HuH-7.5 (cell line): ENCODE measurements at regions not wholly inside any gene's neighbourhood (a gene's known extent, or its start where the extent isn't known, plus 50 kb on each side); places are given as distances from the start of the nearest gene placed in this dataset.

ENCODE experiments used
- DNase-seq: peaks from one replicate; pipeline ENCODE4 v3.0.0; 2011; ENCODE audit warnings: low spot score

DNA sequence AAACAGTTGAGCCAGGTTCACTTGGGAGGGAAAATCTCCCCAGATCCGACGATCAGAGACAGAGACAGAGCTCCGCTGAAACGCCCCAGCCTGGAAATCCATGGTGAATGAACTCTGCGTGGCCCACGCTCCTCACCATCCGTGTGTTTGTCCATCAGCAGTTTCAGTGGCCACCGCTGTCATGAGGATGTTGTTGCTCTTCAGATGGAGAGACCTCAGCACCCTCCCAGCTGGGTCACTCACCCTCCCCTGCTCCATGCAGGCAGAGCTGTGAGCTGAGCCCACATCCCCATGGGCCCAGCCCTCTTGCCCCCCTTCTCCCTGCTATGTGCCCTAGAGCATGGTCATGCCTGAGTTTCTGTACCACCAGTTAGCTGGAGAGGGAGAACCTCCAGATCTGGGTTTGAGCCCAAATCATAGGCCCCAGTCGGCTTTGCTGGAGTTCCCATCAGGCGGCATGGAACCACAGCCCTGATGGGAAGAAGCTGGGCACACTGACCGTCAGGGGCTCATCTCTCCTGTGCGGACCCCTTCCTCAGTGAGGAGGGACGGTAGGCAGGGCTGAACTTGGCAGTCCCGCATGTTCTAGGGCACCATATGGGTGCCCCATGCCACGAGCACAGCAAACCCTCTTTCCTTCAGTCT is 154.4 kb upstream of the COL5A1 start:
- no peak for DNase-seq

DNA sequence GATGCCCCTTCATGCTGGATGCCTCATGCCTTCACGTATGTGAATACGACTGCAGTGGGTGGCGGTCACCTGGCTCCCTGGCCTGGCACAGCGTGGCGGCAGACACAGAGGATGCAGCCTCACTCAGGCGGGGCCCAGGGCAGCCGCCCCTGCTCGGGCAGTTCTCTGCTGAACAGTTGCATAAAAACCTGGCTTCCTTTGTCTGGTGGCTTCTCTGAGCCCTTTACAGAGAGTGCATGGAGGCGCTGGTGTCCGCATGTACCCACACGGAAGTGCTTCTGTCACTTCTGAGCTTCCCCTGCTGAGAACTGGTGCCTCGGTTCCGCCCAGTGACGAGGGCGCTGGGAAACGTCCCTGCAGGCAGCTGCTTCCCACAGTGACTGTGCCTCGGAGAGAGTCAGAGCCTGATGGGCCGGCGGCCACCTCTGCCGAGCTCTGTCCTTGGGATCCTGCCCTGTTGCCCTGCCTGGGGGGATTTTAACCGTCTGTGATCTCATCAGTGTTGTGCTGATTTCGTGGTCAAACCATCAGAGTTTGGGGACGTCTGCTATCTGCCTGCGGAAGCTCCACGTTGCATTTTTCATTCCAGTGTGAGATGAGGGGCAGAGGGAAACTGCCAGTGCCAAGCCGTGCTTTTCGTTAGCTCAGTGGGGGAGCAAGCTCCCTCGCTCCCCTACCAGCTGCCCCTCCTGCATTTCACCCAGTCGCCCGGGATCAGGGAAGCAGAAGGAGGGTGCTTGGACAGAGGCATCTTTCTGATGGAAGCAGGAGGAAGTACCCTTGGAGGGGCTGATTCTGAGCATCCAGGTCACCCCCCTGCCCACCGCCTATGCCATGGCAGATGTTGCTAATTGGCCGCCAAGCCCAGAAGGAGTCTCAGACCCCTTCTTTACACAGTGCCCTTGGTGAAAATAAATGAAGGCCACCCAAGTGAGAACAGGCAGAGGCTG is 153.0 kb upstream of the COL5A1 start:
- no peak for DNase-seq

DNA sequence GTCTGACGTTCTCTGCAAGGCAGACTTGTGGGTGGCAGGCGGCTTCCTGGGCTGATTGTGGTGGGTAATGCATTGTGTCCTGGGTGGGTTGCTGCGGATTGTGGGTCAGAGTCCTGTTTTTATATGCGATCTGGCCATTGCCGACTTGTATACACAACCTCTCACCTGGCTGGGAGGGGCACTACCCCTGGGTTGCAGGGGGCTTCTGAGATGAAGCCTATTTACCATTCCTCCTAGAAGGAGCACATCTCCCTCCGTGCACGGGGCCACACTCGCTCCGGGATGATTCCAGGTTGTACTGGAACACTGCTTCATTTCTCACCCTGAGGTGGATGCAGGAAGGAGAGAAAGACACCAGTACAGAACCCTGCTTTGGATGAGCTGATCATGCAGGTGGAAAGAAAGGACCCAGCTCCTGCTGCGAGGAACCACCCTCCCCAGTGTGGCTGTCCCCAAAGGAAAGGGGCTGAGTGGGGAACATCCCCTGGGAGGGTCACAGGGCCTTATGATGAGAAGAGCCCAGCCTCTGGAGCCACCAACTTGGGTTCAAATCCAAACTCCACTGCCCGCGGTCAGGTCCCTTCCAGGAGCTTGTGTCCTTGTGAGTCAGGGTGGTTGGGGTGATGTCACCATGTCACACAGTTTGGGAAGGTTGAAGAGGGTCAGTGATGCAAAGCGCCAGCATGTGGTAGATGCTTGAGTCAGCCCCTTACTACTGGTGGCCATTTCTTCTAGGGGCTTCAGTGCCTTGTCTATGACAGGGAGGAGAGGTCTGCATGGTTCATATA is 151.8 kb upstream of the COL5A1 start:
- DNase-seq = no peak

DNA sequence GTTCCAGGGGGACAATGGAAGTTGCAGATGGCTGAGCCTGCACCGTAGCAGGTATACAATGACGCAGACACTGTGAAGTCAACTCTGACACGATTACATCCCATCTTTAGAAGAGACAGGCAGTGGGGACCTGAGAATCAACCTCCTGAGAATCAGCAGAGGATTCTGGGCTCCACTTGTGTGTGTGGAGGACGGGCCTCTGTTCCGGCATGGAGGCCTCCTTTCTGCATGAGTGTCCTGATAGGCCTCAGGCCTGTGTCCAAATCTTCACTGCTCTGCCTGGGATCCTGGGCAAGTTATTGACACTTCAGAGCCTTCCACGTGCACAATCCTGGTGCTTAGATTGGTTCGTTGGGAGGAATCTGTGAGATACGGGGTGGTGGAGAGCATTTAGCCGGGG is 151.2 kb upstream of the COL5A1 start:
- DNase-seq = no peak

DNA sequence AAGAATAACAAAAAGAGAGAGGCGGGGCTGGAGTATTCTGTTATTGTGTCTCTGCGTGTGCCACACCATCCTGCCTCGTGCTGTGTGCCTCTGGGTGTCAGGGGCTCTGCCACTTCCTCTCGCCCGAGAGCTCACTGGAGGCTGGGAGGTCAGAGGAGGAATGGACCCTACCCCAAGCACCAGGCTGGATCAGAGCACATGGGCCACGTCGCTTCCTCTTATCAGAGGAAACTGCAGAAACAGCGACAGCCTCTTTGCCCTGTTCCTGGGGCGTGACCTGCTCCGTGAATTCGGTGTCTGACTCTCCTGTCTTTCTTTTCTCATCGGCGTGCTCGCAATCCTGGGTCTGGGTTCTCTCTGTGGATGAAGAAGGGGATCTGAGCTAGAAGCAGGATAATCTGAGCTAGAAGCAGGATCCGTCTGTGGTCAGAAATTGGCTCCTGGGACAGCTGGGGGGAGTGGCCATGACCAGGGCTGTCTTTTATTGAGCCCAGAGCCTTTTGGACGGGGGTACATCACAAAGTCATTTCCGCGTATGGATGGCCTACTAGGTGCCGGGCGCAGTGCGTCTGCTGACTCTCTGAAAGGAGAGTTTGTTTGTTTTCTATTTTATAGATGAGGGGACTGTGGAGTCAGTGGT is 150.3 kb upstream of the COL5A1 start:
- DNase-seq = no peak

DNA sequence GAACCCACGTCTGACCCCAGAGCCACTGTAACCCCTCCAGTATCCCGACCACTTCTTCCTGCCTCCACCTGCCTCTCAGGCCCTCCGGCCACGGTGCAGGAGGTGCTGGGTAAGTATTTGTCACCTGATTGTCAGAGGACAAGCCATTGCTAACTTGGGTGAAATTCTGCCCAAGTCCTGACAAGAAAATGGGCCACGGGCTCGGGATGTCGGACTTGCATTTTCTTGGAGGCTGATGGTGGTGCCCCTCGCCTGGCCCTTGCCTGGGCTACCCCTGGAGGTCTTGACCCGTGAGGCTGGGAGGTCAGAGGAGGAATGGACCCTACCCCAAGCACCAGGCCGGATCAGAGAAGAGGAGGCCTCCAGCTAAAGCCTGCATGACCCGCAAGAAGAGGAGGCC is 149.7 kb upstream of the COL5A1 start:
- DNase-seq = no peak

DNA sequence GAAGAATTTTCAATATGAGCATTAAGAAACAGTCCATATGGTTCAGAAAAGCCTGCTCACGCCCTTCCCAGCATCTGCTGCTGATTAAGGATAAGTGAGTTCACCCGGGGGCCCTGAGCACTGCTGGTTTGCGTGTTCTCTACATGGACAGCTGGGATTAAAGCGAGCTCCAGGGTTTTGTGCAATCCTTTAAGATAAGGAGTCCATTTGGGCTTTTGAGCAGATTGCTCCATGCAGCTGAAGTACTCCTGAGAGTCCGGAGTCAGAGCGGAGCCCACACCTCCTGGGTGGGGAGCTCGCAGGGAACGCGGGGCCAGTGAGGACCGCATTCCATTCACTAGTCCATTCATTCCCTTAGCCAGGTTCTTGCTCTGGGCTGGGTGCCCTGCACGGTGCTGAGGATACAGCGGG is 149.3 kb upstream of the COL5A1 start:
- DNase-seq = no peak

DNA sequence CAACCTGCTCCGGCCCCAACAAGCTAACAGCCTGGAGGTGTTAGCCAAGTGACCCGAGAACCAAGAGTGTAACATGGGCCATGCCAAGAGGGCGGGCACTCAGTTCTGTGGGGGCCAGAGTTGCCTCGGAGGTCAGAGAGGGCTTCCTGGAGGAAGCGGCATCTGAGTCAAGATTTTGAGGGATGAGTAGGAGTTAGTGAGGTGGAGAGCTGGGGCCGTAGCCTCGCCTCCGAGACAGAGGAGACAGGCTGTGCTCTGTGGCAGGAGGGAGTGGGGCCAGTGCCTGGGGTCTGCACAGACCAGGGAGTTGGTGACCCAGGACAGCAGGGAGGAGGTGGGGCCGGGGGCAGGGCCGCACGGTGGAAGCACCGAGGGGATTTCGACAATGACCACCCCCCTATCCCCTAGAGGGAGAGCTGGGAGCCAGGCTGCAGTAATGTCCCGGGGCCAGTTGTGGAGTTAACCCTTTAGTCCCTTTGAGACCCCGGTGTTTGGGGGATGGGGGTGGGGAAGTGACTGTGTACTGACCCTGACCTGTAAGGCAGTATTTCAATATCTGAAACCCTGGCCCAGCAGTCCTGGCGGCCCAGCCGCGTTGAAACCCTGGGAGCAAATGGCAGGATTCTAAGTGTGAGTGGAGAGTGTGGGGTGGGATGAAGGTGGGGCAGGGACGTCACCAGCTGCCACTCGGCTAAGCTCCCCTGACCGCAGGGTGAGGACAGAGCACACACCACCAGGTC is 148.7 kb upstream of the COL5A1 start:
- no peak for DNase-seq

DNA sequence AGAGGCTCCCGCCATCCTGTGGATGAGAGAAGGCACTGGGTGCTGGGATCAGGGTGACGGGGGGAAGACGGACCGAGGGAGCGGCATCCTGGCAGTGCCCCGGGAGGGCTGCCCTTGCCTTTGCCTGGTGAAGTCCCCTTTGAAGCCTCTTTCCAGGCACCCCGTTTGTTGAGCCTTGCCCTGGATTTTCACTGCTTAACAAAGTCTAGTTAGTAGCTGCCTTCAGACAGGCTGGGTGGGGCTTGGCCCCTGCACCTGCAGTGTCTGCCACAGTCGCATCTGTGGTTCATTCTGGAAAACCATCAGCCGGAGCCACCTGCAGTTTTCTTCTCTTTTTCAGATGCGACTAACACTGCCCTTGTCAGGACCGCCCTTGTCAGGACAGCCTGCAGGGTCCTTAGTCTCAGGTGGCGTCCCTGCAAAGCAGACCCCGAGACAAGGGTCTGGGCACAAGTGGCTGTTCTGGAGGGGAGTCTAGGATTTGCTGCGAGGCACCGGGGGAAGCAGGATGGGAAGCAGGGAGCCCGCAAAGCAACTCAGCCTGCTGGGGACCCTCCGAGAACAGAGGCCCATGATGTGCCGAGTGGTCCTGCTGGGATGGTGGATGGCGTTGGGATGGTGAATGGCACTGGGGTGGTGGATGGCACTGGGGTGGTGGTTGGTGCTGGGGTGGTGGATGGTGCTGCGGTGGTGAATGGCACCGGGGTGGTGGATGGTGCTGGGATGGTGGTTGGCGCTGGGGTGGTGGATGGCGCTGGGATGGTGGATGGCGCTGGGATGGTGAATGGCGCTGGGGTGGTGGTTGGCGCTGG is 147.9 kb upstream of the COL5A1 start:
- DNase-seq = no peak

DNA sequence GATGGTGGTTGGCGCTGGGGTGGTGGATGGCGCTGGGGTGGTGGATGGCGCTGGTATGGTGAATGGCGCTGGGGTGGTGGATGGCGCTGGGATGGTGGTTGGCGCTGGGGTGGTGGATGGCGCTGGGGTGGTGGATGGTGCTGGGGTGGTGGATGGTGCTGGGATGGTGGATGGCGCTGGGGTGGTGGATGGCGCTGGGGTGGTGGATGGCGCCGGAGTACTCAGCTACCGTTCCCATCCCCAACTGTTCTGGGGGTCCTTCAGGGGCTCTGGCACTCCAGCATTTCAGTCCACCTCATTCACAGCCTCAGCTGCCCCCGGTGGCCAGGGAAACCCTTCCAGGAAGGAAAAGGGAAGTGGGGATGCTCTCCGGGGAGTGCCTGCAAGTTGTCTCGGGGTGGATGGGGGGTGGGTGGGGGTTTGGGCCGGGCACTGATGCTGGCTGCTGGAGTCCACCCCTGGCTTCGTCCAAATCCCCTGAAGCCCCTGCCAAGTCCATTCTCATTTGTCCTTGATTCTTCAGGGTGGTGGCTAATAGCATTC is 147.3 kb upstream of the COL5A1 start:
- DNase-seq = no peak

DNA sequence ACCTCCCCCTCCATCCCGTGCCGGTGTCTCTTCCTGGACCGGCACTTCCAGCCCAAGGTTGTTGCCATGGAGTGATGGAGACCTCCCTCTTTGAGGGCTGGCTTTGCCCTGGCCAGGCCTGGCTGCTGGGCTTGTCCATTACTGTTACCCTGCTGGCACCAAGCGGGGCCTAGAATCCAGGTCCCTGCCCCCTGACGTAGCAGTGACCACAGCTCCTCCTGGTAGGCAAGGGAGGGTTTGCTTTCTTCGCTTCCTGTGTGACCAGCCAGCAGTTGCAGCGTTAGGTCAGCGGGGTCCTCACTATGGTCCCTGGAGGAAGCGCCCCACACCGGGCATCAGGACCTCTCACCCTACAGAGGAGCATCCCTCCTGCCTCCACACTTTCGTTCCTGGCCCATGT is 146.7 kb upstream of the COL5A1 start:
- DNase-seq = no peak

DNA sequence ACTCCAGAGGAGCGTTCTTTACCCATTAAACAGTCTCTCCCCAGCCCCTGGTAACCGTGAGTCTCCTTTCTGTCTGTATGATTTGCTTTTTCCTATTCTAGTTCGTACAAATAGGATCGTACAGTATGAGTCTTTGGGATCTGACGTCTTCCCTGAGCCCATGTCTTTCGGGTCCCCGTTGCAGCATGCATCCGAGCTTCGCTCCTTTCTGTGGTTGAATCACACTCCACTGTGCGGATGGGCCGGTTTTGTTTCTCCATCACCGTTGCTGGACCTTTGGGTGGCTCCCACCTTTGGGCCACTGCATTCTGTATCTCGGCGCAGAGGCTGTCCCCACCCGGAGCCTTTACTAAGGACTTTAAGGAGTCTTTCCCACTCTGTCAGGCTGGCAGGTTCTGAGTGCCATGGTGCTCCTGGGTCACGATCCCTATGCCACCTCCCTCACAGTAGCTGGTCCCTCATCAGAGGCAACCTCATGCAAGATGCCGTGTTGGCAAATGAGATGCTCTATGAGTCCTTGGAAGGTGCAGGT is 145.7 kb upstream of the COL5A1 start:
- DNase-seq = no peak

DNA sequence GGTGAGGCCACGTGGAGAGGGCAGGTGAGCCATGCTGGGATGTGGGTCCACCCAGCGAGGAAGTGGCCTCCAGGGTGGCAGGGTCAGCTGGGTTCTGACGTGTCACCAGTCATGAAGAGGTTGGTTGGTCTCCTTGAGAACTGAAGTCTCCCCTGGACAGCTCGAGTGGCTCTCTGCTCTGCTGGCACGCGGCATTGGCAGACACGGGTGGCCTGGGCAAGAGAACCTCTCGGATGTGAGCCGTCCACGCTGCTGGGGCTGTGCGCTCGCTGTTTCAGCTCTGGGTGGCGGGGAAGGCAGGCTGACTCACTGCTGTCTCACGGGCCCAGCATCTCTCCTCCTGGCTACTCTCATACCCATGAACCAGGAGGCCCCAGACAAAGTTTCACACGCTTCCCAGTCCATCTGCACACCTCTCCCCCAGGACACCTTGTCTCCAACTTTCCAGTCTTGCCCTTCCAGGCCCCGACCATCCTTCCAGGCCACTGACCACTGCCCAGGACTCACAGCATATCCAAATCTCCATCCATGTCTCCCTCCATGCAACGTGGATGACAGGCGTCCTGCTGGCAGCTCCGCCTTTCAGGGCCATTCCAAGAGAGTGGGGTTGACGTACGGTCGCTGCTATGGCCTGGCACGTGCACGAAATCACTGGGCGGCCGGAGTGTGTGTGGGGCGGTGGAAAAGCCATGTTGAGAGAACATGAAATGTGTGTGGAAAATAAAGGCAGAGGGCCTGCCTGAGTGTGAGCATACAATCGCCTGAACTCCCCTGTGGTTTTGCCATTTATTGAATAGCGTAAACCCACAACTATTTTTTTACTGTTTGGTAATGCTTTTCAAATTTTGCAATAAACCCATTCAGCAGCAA is 145.0 kb upstream of the COL5A1 start:
- no peak for DNase-seq

DNA sequence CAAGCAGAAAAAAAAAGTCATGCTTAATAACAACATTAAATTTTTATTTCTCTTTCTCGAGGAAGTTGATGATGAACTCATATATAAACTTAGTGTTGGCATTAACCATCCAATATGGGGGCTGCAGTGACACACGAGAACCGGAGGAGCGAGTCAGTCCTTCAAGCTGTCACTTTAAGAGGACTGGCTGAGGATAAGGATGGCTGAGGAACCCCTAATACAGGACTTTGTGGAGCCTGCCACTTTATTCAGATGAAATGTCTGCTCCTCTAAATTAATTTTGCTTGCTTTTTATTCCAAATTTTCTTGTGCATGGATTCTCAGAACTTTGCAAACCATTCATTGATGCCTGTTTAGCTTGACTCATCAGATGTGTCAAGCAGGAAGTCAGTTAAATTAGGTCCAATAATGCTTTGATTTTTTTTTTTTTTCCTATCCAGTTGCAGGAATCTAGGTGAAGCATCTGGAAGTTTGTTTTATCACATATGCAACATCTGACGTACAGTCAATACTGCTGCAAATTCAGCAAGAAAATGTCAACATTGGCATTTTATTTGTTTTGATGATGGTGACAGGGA is 144.2 kb upstream of the COL5A1 start:
- DNase-seq = no peak

DNA sequence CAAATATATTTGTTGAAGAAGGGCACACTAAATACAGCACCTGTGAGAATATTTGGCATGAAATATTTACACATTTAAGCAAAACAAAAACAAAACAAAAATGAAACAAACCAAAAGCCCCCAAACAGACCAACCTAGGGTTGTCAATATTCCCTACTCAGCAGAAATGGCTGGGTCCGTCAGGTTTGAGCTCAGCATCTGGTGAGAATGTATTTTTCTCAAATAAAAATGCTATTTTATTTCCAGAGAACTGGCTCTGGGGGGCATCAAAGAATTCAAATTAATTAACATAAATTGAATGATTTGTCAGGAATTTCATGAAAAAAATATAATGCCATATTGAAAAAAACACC is 142.8 kb upstream of the COL5A1 start:
- no peak for DNase-seq

DNA sequence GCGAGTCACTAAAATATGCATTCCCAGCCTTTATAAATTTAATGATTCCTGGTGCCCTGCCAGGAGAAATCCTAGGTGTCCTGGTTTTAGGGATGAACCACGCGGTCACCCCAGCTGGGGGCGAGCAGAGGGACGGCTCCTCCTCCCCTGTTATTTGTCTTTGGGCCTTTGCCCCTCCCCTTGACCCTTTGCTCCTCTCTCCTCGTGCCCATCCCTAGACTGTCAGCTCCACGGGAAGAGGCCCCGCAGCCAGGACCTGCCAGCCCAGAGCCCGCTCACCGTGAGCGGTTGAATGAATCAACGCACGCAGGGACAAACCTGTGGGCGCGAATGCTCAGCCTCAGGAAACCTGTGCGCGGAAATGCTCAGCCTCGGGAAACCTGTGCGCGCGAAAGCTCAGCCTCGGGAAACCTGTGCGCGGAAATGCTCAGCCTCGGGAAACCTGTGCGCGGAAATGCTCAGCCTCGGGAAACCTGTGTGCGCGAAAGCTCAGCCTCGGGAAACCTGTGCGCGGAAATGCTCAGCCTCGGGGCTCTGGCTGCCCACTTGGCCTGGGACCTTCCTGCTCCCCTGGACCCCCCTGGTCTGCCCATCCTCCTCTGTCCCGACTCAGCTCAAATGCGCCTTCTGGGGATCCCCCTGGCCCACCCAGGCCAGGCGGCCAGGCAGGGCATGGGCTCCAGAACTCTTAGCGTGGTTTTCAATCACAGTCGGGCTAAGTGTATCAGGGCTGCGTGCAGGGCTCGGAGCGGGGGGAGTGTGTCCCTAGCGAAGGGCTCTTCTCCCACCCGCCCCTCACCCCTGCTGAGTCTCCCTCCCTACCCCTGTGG is 140.5 kb upstream of the COL5A1 start:
- DNase-seq = no peak

DNA sequence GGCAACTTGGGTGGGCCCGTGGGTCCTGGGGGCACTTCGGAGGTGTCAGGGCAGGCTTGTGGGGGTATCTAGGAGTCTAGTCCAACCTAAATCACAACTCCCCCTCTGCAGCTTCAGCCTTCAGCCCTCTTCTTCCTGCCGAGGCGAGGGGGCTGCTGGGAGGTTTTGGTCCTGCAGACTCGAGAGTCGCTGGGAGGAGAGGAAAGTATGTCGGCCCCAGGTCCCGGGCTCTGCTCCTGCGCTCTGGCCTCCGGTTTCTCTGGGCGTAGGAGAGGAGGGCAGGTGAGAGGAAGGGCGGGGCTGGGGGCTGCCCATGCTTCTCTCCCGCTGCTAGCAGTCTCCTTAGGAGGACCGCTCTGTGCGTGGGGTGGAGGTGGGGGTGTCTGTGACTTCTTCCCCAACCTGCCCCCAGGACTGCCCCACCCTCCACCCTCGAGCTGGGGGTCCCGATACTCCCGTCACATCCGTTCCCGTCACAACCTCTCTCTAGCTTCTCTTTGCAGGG is 139.8 kb upstream of the COL5A1 start:
- DNase-seq = no peak
